GM21526 (cell line): ENCODE measurements at regions not wholly inside any gene's neighbourhood (a gene's known extent, or its start where the extent isn't known, plus 50 kb on each side); places are given as distances from the start of the nearest gene placed in this dataset.

Experiments
- ATAC-seq: cut with Tn5 transposase; IDR thresholded peaks from one replicate; pipeline ENCODE4 v1.9.1; 2021; ENCODE audit warnings: moderate library complexity; ENCODE audit not compliant: unreplicated experiment, low FRiP score

DNA sequence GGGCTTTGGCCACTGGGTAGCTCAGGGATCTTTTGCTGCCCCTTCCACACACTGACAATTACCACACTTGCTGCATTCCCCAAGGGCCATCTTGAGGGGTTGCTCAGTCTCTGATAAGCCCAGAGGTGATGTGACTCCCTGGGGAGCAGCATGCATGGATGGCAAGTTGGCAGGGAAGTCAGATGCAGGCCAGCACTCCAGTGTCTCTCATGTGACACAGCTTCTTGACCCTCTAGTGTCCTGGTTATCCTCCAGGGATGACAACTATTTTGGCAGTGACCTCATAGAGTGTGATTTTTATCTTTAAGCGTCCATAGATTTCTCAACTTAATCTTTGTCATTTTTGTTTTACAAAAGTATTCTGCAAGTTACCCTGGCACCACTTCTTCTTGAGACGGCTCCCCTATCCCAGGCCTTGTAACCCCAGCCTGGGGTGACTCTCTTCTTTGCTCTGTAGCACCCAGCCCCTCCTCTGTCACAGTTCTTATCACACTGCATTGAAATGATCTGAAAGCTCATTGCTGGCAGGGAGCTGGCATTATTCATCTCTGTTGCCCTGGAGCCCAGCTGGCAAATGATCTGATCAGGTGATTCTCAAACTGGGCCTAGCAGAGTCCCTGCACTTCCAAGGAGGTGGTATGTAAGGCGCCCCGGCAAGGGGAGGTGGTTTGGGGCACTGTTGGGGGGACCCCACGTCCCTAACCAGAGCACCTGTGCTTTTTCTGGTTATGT lies 72.6 kb downstream of the TENT5C start:
- no peak for ATAC-seq

DNA sequence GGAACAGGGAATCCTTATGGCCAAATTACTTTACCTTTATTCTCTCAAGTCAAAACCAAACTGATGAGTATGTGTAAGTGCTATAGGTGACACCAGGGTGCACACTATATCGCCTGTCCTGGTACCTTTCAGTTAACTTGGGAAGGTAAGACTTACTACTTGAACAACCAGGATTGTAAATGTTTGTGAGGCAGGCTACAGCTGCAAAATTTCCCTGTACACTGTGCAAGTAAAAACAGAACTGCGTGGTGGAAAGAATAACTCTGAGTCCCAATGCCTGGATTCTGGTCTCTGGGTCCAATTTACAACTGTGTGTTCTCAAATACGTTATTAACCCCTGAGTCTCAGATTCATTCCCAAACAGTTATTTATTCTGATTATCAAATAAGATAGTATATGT lies 73.5 kb downstream of the TENT5C start:
- ATAC-seq, result no peak

DNA sequence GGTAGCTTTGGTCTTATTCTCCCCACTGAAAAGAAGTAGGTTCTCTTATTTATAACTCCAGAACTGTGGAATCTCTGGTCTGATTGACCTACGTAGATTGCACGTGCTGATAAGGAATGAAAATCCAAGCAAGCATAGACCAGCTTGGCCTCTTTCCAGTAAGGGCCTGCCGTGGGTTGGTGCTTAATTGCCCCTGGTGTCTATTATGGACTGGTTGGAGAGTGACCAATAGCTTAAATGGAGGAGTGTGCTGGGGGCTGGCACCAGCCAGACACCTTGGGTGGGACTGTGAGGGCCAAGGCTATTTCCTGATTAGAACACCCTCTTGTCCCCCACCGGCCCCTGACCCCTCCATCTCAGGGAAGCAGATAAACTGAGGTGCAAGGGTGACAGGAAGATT lies 74.0 kb downstream of the TENT5C start:
- no peak for ATAC-seq

DNA sequence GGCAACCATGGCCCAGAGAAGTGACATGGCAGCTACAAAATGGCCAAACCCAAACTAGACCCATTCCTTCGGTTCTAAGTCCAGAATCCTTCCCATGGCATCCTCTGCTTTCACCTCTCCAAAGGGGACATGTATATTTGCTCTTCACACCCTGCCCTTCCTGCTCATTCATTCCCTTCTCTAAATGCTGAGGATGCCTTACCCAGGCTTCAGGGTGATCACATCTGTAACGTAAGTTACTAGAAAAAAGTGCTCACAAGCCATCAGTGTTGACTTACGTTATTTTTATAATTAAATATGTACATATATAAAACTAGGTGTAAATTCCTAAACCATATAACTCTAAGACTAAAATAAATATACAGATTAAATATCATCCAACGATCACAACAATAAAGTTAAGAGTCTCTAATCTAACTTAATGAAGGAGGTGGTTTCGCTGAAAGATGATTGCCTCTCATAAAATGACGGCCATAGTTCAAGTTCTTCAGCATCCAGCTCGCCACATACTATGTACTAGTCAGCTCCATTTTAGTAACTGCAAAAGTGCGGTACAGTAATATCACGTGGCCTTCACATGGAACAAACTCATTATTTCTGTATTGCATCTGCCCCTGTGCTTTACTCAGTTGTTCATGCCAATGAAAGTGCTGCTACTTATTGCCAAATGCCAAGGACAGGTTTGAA lies 74.6 kb downstream of the TENT5C start:
- no peak for ATAC-seq

DNA sequence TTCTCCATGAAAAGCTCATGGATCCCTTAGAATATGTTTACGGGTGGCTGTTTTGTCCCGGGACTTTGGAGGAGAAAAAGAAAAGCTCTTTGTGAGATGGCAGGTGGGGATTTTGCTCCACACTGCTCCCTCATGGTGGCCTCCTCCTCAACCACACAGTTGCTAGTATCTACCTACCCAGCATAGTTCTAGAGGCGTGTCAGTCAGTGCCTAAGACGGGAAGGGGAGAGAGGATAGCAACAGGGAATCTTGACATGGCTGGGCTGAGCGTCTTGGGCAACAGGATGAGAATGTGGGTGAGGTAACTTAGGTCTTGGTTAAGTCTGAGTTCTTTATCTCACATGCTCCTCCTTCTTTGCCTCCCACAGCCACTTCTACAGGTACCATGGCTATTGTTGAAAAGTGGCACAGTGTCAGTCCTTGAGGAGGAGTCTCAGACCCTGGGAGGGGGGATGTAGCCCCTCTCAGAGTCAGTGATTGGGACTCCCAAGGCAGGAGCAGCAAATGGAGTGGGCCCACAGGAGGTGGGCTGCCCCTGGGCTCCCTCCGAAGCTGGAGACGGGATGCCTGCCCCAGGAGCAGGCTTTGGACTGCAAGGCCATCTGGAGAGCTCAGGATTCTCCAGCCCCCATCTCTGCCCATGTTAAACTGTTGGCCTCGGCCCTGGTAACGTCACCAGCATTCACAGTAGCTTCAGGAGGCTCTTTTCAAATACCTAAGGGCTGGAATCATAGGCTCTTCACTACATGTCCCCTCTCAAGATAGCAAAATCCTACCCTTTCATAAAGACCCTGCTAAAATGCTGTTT lies 75.4 kb downstream of the TENT5C start:
- ATAC-seq, result no peak

DNA sequence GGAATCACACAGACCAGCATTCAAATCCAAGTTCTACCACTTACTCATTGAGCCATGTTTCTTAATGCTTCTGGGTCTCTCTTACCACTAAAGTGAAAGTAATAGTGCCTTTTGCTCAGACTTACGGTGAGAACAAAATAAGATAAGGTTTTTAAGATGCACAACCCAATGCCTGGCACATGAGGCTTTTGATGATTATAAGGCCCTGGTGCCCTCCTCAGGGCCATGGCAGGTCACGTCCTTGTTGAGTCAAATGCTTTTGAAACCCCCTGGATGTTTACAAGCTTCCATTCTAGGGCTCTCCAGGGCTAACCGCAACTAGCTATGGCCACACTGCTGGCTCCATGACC lies 76.0 kb downstream of the TENT5C start:
- ATAC-seq, result no peak

DNA sequence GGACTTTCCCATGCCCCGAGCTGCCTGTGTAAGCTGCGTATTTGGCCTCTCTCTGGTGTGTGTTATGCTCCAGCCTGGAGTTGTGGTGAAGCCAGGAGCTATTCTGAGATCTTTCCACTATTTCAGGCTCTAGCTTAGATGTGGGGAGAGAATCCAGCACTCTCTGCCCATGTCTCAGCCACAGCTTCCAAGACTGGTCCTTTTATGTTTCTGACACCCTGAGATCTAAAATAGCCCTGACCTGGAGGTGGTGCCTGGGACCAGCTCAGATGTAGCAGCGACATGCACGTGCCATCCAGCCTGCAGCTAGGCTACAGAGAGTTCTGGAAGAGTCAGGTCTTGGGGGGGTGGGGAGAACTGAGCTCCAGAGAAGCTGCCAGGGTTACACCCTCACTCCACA lies 76.5 kb downstream of the TENT5C start:
- no peak for ATAC-seq

DNA sequence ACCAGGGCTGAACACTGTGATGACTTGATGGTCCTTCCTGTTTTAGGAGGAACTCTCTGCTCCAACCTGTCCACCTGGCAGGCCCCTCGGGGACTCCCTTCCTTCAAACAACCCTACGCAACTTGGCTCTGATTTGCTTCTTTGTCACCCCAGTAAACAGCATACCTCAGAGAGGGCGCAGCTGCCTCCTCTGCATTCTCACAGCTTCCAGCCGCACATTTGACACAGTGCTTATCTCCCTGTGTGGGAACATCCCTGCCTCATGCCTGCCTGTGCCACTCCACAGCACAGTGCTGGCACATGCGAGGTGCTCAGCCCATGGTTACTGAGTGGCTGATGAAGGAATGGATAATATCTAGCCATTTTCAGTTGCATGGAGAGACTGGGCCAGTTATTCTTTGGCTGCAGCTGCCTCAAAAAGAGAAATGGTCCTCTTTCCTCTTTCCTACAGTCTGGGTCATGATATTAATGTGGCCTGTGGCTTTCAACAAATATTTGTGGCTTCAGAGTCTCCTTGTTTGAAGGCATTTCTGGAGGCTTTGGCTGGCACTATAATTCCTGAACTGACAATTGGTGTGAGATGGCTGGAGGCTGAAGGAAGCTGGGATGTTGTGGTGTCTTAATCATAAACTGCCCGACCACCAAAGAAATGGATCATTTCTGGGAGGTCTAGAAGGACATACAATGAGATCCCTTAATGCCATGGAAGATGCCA lies 77.9 kb downstream of the TENT5C start:
- ATAC-seq, result no peak

DNA sequence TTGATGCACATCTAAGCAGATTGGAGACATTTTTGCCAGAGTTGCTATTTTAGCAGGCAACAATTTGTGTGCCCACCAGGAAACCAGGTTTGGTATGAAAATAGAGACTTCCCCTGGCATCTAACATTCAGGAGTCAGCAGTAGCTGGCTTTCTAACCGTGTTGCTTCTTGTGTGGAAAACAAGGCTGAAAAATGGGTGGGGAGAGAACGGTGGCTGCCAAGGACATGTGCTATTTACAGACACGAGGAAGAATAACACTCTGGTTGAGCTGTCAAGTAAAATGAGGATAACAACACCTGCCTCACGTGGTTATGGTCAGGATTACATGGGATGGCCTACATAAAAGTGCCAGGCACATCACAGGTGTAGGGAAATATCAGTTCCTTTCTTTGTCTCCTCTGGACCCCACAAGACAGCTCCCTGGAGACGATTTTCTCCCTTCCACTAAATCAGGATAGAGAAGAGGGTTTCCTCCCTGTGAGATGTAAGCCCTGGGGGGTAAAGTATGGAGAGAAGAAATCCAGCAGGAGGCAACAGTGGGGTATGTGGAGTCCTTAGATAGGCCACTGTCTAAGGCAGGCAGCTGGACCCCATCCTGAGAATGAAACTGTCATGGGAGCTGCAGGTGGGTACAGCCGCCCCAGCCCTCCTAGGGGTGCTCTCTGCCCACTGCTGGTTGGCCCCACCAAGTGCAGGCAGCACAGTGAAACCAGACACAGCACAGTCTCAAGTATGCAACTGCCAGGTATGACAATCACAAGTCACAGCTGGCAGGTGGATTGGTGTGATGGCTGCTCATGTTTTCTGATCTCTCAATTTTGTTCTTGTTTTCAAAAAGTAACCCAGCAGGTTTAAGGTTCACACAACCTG lies 80.3 kb downstream of the TENT5C start:
- peak; percentile 61 for ATAC-seq

DNA sequence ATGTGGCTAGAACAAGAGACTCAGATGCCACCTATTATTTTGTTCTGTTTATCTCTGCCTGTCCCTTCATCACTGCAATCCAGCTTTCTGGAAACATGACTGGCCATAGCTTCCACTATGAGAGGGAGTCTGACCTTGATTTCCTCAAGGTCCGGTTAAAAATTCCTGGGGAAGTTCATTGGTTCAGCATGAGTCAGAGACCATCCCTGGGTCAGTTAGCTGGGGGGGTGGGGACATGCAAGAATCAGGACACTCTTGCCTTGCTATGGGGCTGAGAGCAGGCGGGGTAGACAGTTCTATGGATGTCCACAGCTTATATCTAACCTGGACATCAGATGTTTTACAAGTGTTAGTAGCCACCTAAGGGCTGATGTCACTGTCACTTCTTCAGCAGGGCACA lies 81.1 kb downstream of the TENT5C start:
- ATAC-seq, result no peak

DNA sequence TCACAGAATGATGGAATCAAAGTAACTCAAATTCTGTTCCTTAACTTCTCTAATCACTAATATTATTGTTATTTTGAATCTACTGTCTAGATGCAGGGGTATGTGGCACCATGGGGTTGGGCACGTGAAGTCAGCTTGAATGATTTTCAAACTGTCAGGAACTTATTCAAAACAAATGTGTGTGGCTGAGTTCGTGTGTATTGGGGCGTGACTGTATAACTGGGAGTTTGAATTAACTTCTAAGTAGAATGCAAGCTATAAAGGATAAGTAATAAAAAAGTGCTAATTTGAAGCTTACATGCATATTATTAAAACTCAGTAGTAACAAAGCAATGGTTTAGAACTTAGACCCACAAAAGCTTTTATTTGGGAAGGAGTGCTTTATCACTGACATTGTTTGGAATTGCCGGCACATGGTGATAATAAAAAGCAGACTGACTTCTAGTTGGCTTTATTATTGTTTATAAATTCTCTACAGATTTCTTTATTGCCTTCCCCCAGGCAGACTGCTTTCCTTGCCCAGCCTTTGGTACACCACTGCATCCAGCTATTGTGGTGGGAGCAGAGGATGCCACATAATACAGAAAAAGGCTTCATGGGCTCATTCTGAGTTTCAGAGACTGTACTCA lies 84.3 kb downstream of the TENT5C start:
- ATAC-seq, result no peak

DNA sequence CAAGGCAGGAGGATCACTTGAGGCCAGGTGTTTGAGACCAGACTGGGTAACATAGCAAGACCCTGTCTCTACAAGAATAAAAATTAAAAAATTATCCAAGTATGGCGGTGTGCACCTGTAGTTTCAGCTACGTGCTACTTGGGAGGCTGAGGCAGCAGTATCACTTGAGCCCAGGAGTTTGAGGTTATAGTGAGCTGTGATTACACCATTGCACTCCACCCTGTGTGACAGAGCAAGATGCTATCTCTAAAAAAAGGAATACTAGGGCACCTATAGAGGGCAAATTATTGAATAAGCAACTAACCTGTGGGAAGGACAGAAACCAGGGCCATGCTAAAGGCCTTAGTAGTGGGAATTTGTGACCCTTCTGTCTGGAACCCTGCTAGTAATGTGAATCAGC lies 86.1 kb downstream of the TENT5C start:
- no peak for ATAC-seq

DNA sequence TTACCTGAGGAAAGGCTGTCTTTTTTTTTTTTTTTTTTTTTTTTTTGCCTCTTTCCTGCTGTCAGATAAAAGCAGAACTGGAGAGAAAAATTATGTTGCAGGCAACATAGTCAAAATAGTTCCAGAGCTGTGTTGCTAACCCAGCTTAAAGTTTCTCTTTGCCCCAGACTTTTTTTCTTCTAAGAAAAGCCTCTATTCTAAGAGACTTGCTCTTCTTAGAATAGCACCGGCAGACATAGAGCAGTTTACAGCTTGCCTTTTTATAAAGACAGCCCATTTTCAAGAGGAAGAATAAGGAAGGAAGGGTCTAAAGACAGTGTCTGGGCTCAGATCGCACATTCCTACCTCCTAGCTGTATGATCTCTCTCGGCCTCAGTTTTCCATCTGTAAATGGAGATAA lies 88.7 kb downstream of the TENT5C start:
- ATAC-seq, result no peak

DNA sequence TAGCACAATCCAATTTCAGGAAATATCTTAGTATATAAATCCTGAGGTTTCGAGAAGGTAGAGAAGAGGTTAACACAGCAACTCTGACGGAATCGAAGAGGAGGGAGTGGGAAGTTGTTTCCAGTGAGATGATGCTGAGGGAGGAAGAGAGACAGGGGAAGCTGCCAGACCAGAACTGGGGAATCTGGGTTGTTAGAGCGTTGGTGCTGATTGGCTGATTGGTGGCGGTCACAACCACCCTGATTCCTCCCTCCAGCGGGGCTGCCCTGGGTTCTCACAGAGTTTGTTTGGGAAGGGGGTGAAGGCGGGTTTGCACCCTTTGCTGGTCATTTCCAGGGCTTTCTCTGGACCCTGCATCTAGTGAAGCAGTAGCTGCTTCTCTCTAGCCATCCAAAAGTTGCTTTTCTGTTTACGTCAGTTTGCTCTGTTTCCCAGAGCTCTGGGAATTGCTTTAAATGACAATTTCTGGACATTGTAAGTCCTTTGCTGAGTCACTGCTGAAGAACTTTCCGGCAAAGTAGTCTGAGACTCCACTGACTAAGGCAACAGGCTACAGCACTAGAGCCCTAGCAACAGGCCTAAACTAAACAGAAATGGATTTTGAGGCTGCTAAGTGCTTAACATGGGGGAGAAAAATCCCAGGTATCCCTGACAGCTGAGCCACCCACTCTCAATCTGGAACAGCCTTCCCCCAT lies 90.1 kb downstream of the TENT5C start:
- no peak for ATAC-seq

DNA sequence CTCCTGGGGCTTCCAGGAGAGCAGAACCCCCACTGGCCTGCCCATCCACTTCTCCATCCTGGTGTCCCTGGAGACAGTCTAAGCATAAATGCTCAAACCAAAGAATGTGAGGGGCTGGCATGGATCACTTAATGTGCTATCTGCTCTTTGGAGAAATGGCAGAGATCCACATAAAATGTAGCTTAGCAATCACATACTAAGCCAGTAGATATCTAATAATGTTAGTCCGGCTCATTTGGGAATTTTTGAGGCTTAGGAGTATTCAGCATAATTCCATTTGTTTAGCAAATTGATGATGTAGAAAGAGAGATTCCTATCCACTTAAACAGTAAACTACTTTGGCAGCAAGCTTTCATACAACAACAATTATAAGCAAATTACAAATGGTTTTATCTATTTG lies 90.7 kb downstream of the TENT5C start:
- ATAC-seq, result no peak

DNA sequence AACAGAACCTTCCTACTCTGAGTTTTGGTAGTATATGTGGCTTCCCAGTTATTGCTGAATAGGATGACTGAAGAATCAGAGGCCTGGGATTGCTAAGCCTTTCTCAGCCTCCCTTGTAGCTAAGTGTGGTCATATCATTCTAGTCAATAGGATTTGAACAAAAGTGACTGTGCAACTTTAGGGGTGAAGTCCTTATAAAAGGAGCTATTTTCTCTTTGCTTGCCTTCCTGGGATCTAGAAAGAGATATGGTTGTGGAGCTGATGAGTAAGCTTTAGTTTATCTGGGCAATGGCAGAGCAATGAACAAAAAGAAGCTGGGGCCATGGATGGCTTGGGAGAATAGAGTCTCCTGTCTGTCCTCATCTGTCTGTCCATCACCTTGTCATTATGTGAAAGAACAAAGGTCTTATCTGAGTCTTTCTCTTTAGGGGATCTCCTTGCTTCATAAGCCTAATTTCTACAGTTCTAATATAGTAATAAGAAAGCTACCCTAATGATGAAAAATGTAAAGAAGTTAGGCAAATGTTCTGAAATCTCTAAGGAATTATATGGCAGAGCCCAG lies 91.5 kb downstream of the TENT5C start:
- no peak for ATAC-seq

DNA sequence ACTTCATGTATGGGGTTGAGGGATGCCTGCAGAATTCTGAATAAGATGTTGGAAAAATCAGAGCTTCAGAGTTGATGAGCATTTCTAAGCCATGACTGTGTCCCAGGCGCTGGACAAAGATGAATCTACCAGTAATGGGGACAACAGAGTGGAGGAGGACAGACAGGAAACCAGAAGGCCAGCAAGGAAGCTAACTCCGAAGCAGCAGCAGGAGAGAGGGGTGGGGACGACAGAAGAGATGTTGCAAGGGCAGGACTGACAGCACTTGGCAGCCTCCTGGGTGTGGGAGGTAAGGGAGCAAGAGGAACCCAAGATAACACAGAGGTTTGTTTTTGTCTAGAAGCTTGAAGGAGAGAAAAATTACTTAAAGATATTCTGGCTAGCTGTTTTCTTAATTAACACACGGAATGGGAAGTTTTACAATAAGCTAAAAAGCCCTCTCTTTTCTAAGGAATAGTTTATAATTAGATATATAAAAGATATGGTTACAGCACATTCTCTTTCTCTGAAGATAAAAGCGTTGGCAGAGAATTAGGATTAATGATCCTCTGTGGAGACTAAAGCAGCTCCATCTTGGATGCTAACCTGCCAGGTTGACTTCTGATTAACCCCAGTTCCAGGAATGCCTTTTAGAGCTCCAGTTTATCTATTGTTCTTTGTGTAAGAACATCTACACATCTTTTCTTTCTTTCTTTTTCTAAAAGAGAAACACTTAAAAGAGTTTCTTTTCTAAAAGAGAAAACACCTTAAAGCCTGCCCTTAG lies 92.7 kb downstream of the TENT5C start:
- no peak for ATAC-seq

DNA sequence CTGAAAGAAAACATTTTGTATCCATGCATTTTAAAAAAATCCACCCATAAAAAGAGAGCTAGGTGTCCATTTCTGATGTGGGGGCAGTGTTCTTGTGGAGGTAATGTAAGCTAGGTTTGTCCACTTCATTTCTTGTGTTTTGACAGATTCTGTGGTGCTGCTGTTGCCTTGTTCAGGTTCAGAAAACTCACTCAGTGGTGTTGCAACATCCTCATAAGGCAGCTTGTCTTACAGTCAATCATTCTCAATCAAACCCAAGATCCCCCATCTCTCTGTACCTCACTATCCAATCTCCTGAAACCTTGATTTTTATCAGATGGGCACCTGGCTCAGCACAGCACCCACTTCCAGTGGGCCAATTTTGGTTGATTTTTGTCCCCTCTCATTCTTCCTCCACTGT lies 94.1 kb downstream of the TENT5C start:
- no peak for ATAC-seq
